ENCODE measurements at regions not wholly inside any gene's neighbourhood (a gene's known extent, or its start where the extent isn't known, plus 50 kb on each side); places are given as distances from the start of the nearest gene placed in this dataset.

DNA sequence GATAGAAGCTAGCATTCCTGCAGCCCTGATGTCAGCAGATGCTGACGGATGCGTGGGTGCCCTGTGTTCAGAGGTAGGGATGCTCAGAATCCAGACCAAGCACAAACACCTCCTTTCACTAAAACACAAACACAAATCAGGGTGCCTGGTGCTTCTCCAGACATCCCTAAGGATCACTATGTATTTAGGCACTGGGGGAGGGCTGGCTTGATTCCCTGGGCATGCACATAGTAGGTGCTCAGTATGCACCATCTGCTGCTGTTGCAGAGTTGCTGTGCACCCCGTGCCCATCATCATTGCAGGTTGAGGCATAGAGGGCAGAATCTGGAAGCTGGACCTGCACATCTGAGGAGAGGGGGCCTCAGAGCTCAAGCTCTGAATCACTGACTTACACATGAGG, 114.8 kb downstream of the PHETA1 start:
- TF ChIP-seq YY1 (IDR thresholded peaks at IDR 0.05; ENCODE audit: low read depth) (no peak), CREB1 (IDR thresholded peaks at IDR 0.05; ENCODE audit: low read depth) (no peak), TAF1 (IDR thresholded peaks at IDR 0.05; ENCODE audit: low read depth) (no peak), FOXM1 (IDR thresholded peaks at IDR 0.05; ENCODE audit: borderline replicate concordance, low read depth) (no peak), EGR1 (IDR thresholded peaks at IDR 0.05) (no peak), CEBPB (IDR thresholded peaks at IDR 0.05) (no peak)
- TF ChIP-seq, protein P1, sequence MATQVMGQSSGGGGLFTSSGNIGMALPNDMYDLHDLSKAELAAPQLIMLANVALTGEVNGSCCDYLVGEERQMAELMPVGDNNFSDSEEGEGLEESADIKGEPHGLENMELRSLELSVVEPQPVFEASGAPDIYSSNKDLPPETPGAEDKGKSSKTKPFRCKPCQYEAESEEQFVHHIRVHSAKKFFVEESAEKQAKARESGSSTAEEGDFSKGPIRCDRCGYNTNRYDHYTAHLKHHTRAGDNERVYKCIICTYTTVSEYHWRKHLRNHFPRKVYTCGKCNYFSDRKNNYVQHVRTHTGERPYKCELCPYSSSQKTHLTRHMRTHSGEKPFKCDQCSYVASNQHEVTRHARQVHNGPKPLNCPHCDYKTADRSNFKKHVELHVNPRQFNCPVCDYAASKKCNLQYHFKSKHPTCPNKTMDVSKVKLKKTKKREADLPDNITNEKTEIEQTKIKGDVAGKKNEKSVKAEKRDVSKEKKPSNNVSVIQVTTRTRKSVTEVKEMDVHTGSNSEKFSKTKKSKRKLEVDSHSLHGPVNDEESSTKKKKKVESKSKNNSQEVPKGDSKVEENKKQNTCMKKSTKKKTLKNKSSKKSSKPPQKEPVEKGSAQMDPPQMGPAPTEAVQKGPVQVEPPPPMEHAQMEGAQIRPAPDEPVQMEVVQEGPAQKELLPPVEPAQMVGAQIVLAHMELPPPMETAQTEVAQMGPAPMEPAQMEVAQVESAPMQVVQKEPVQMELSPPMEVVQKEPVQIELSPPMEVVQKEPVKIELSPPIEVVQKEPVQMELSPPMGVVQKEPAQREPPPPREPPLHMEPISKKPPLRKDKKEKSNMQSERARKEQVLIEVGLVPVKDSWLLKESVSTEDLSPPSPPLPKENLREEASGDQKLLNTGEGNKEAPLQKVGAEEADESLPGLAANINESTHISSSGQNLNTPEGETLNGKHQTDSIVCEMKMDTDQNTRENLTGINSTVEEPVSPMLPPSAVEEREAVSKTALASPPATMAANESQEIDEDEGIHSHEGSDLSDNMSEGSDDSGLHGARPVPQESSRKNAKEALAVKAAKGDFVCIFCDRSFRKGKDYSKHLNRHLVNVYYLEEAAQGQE (IDR thresholded peaks at IDR 0.05; ENCODE audit: low read depth) = no peak
- TF ChIP-seq, protein P2, sequence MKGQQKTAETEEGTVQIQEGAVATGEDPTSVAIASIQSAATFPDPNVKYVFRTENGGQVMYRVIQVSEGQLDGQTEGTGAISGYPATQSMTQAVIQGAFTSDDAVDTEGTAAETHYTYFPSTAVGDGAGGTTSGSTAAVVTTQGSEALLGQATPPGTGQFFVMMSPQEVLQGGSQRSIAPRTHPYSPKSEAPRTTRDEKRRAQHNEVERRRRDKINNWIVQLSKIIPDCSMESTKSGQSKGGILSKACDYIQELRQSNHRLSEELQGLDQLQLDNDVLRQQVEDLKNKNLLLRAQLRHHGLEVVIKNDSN (IDR thresholded peaks at IDR 0.05) = no peak
- TF ChIP-seq, protein P3, sequence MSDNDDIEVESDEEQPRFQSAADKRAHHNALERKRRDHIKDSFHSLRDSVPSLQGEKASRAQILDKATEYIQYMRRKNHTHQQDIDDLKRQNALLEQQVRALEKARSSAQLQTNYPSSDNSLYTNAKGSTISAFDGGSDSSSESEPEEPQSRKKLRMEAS (IDR thresholded peaks at IDR 0.05) = no peak

All from Ishikawa (cell line).